B cell (primary cell): ENCODE measurements at regions not wholly inside any gene's neighbourhood (a gene's known extent, or its start where the extent isn't known, plus 50 kb on each side); places are given as distances from the start of the nearest gene placed in this dataset.

Source experiments
- ATAC-seq: fragments of 200-7000 bp; cut with Tn5 transposase; one replicate; pipeline ENCODE4 v1.10.0; 2021; ENCODE audit warnings: low read depth, mild to moderate bottlenecking, moderate number of reproducible peaks, moderate library complexity
- CTCF ChIA-PET: fragments of 350-600 bp; sonication (Branson Sonifier 250); formaldehyde crosslinking; loops from one replicate; lab custom pipeline; 2021; ENCODE audit warnings: antibody characterized with exemption, inconsistent platforms; lab: Charles Lee
- POLR2A ChIA-PET: fragments of 350-600 bp; sonication (Branson Sonifier 250); formaldehyde crosslinking; loops from one replicate; lab custom pipeline; 2021; ENCODE audit warnings: antibody characterized with exemption; lab: Charles Lee
- DNase-seq: peaks from one replicate; pipeline ENCODE4 v3.0.0; 2013
- H2AFZ ChIP-seq: 2 replicates; pipeline ENCODE4 v1.6.1; 2012; ENCODE audit warnings: mild to moderate bottlenecking, low read depth, low read length; ENCODE audit not compliant: insufficient read depth, poor library complexity, severe bottlenecking
- H3K27ac ChIP-seq, 2 donors: 1 replicate in 1 of 2; 2 replicates in 1 of 2; pipeline ENCODE4 v1.5.1; 2012 to 2013; ENCODE audit warnings: low read length in 2 of 2, mild to moderate bottlenecking in 2 of 2, moderate library complexity in 1 of 2
- H3K27me3 ChIP-seq, 4 experiments: fragments of 200-600 bp in 1 of 4; sonication (generic) in 1 of 4; replicated peaks in 1 of 4; 1 replicate in 2 of 4; 2 replicates in 2 of 4; pipeline versions ENCODE4 v1.6.1 to v1.7.0; 2013 to 2016; ENCODE audit warnings: low read length in 3 of 4, mild to moderate bottlenecking in 2 of 4, mixed read lengths in 1 of 4, moderate library complexity in 1 of 4; ENCODE audit not compliant: insufficient read depth in 4 of 4, control insufficient read depth in 3 of 4; ENCODE audit errors: control extremely low read depth in 1 of 4
- H3K36me3 ChIP-seq, 2 experiments: replicated peaks in 1 of 2; 1 replicate in 1 of 2; 2 replicates in 1 of 2; pipeline versions ENCODE4 v1.6.1 to v1.7.1; 2013; ENCODE audit warnings: low read length in 1 of 2; ENCODE audit not compliant: insufficient read depth in 2 of 2, control insufficient read depth in 1 of 2; ENCODE audit errors: control extremely low read depth in 1 of 2, extremely low read depth in 1 of 2
- H3K4me1 ChIP-seq, 2 donors: fragments of 200-600 bp in 1 of 2; sonication (generic) in 1 of 2; 1 replicate in 1 of 2; 2 replicates in 1 of 2; pipeline versions ENCODE4 v1.5.1 to v1.6.1; 2013 to 2017; ENCODE audit warnings: low read length in 2 of 2; ENCODE audit not compliant: control insufficient read depth in 2 of 2, insufficient read depth in 2 of 2
- H3K4me2 ChIP-seq: replicated peaks from 2 replicates; pipeline ENCODE3; 2012; ENCODE audit warnings: mild to moderate bottlenecking, low read depth, low read length; ENCODE audit not compliant: poor library complexity, severe bottlenecking
- H3K4me3 ChIP-seq, 5 experiments: fragments of 200-600 bp in 1 of 5; sonication (generic) in 1 of 5; 1 replicate in 3 of 5; 2 replicates in 2 of 5; pipeline versions ENCODE4 v1.5.1 to v1.7.0; 2011 to 2016; ENCODE audit warnings: low read length in 4 of 5, mild to moderate bottlenecking in 4 of 5, low read depth in 2 of 5, control low read depth in 1 of 5, moderate library complexity in 1 of 5; ENCODE audit not compliant: insufficient read depth in 1 of 5; ENCODE audit errors: control extremely low read depth in 1 of 5, extremely low read depth in 1 of 5
- H3K79me2 ChIP-seq: fragments of 200-600 bp; sonication (generic); one replicate; pipeline ENCODE4 v1.6.0; 2016; ENCODE audit warnings: low read length; ENCODE audit not compliant: control insufficient read depth, insufficient read depth
- H3K9ac ChIP-seq: fragments of 200-600 bp; sonication (generic); 2 replicates; pipeline ENCODE4 v1.6.1; 2017; ENCODE audit warnings: mild to moderate bottlenecking, low read length, moderate library complexity
- H3K9me3 ChIP-seq, 3 donors: one replicate each; pipeline versions ENCODE4 v1.6.1 to v1.7.1; 2013; ENCODE audit warnings: low read length in 2 of 3; ENCODE audit not compliant: control insufficient read depth in 2 of 3, insufficient read depth in 1 of 3; ENCODE audit errors: control extremely low read depth in 1 of 3
- H4K20me1 ChIP-seq: 2 replicates; pipeline ENCODE4 v1.6.0; 2012; ENCODE audit warnings: mild to moderate bottlenecking, low read length; ENCODE audit not compliant: insufficient read depth, control insufficient read depth, poor library complexity, severe bottlenecking
- H3K27ac Mint-ChIP-seq: one replicate; pipeline ENCODE4 v1.8.0; 2021; ENCODE audit warnings: mixed read lengths
- H3K27me3 Mint-ChIP-seq: one replicate; pipeline ENCODE4 v1.8.0; 2021; ENCODE audit warnings: mixed read lengths
- H3K4me1 Mint-ChIP-seq: one replicate; pipeline ENCODE4 v1.8.0; 2021; ENCODE audit warnings: mixed read lengths
- H3K4me3 Mint-ChIP-seq: one replicate; pipeline ENCODE4 v1.8.0; 2021; ENCODE audit warnings: mixed read lengths
- H3K9me3 Mint-ChIP-seq: one replicate; pipeline ENCODE4 v1.8.0; 2022; ENCODE audit warnings: mixed read lengths; ENCODE audit not compliant: insufficient read depth
- EZH2 ChIP-seq: IDR thresholded peaks from 2 replicates; pipeline ENCODE4 v1.6.1; 2012; ENCODE audit warnings: borderline replicate concordance, low read depth, mild to moderate bottlenecking, moderate library complexity, low read length; ENCODE audit not compliant: insufficient read depth, poor library complexity, severe bottlenecking
- WGBS: methylation state at CpG from one replicate; pipeline ENCODE4 v1.1.5; 2013; ENCODE audit warnings: missing lambda C conversion rate; ENCODE audit not compliant: insufficient coverage; 5-methylcytosine and 5-hydroxymethylcytosine counted together
- intact Hi-C: fragments of 100-400 bp; cut with micrococcal nuclease; formaldehyde crosslinking; loops from one replicate; pipeline ENCODE4 v1.10.0; 2022
- TF ChIP-seq, protein P1 (sequence below): fragments of 200-600 bp; IDR thresholded peaks from one replicate; pipeline ENCODE4 v1.8.0; 2022; ENCODE audit warnings: antibody characterized with exemption, mild to moderate bottlenecking

DNA sequence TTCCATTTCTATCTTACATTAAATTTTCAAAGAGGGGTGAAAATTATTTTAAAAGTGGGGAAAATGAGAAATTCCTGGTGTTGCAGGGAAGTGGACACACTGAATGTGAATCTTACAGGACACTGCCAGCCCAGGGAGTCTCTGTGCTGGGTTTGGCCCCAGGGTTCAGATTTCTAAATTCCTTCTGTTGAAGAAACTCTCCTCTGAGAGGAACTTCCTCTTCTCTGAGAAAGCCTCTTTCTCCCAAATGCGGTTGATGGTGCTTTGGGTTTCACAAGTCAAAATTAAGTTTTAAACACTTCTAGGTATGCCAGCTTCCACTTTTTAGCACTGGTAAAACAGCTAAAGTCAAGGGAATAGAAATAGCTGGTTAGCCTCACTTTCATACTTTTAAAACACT is 317.9 kb upstream of the ITGA1 start:
- intact Hi-C loops = no loop called here
- H3K79me2 ChIP-seq = no peaks in the 10 kb centered on the region
- H3K27me3 Mint-ChIP-seq = no peaks in the 10 kb centered on the region
- H3K4me1 Mint-ChIP-seq = no peaks in the 10 kb centered on the region
- DNase-seq = no peak
- H3K9ac ChIP-seq = no peak overlapping the region
- H2AFZ ChIP-seq = no peak overlapping the region
- no peak overlapping the region for H3K4me3 ChIP-seq
- no peak overlapping the region for H3K4me2 ChIP-seq
- ChIA-PET CTCF (no interaction called here), POLR2A (no interaction called here)
- no peak overlapping the region for H3K27ac ChIP-seq
- no peaks in the 10 kb centered on the region for H3K27me3 ChIP-seq
- no peaks in the 10 kb centered on the region for H3K4me1 ChIP-seq
- WGBS = no CpG with 5 or more reads among the region's 1 CpG
- no peak overlapping the region for H3K27ac Mint-ChIP-seq
- peaks cover 2% of the 10 kb centered on the region for H3K9me3 Mint-ChIP-seq
- no peaks in the 10 kb centered on the region for H3K36me3 ChIP-seq
- no peak for ATAC-seq
- no peaks in the 10 kb centered on the region for H4K20me1 ChIP-seq
- H3K9me3 ChIP-seq = no peaks in the 10 kb centered on the region
- TF ChIP-seq EZH2 = no peak
- TF ChIP-seq, protein P1, sequence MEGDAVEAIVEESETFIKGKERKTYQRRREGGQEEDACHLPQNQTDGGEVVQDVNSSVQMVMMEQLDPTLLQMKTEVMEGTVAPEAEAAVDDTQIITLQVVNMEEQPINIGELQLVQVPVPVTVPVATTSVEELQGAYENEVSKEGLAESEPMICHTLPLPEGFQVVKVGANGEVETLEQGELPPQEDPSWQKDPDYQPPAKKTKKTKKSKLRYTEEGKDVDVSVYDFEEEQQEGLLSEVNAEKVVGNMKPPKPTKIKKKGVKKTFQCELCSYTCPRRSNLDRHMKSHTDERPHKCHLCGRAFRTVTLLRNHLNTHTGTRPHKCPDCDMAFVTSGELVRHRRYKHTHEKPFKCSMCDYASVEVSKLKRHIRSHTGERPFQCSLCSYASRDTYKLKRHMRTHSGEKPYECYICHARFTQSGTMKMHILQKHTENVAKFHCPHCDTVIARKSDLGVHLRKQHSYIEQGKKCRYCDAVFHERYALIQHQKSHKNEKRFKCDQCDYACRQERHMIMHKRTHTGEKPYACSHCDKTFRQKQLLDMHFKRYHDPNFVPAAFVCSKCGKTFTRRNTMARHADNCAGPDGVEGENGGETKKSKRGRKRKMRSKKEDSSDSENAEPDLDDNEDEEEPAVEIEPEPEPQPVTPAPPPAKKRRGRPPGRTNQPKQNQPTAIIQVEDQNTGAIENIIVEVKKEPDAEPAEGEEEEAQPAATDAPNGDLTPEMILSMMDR = no peak
- no peak overlapping the region for H3K4me3 Mint-ChIP-seq

DNA sequence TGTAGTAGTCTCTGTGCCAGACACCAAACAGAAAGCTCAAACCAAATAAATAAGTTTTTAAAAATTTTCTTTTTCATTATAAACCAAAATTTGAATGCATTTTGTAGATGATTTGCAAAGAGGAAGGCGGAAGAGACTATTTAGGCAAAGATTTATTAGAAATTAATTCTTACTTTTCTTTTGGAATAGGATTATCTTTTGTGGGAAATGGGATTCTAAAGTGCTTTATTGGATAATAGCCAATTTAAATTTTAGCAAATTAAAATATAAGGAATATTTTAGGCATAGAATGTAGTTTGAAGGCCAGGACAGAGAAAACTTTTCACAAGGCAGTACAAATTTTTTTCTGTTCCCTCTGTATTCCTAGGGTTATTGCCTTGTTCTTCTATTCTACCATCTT is 311.4 kb upstream of the ITGA1 start:
- Histone ChIP-seq H3K4me1 (no peaks in the 10 kb centered on the region), H2AFZ (no peak overlapping the region), H3K9me3 (no peaks in the 10 kb centered on the region), H3K79me2 (no peaks in the 10 kb centered on the region), H3K4me2 (no peak overlapping the region), H3K27ac (no peak overlapping the region), H3K36me3 (no peaks in the 10 kb centered on the region), H3K9ac (no peak overlapping the region), H3K27me3 (no peaks in the 10 kb centered on the region), H4K20me1 (no peaks in the 10 kb centered on the region), H3K4me3 (no peak overlapping the region)
- POLR2A ChIA-PET = no interaction called here
- Mint-ChIP-seq H3K4me1 (no peaks in the 10 kb centered on the region), H3K9me3 (peaks cover 2% of the 10 kb centered on the region), H3K27ac (no peak overlapping the region), H3K27me3 (no peaks in the 10 kb centered on the region), H3K4me3 (no peak overlapping the region)
- ATAC-seq = no peak
- CTCF ChIA-PET = no interaction called here
- no peak for DNase-seq
- no CpG with 5 or more reads among the region's 1 CpG for WGBS
- TF ChIP-seq EZH2 = no peak
- TF ChIP-seq, protein P1 = no peak
- intact Hi-C loops = no loop called here
